ENCODE measurements at regions not wholly inside any gene's neighbourhood (a gene's known extent, or its start where the extent isn't known, plus 50 kb on each side); places are given as distances from the start of the nearest gene placed in this dataset.
"Not testable (repeated sequence)": the region's sequence is repeated elsewhere in the genome, so short reads cannot be mapped to it uniquely, and the experiment has no call there.

DNA sequence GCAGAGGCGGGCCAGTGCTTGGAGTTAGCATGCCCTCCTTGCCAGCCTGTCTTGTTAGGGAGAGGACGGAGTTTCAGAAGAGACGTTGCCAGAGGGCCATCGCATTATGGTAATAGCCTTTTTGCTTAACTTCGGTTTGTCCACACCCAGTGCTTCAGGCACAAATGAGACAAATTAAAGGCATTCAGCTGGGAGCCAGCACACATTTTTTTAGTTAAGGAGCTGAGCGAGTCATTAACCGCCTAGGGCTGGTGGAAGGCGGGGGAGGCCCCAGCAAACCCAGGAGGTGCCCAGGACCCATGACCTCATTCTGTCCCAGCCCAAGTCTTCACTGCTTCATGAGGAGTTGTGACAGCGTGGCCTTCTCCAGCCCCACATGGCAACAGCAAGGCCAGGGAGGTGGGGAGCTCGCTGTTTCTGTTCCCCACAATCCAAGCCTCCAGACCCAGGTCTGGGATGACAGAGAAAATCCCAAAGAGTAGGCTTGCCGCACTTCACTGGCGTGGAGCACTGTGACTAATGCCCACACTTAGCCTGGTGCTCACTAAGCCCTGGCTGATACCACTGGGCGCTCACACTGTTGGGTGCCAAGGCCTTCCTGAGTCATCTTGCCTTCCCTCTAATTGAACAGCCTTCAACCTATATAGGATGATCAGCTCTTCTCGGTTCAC is 237.1 kb downstream of the ANKRD60 start:
- in situ Hi-C loops (cut with HindIII; ENCODE audit: low sequenced_read_pairs), result no loop called here

- in situ Hi-C loops (cut with HindIII; ENCODE audit: low sequenced_read_pairs), result no loop called here
Measured at GRCh38 chr20:57990396-57990987, 238.0 kb downstream of the ANKRD60 start.

DNA sequence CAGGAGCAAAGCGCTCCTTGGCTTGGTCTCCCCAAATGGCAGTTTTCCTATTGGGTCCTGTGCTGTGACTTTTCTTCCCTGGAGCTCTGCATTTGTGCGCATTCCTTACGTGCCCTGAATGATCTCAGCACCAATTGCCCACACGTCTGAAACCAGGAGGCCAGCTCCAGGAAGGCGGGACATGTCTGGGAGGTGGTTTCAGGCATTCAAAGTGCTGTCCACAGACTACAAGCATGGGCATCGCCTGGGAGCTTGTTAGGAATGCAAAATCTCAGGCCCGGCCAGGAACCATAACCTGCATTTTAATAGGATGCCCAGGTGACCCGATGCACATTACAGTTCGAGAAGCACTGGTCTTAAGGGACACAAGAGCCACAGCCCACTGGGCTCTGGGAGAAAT is 239.6 kb downstream of the ANKRD60 start:
- in situ Hi-C loops (cut with HindIII; ENCODE audit: low sequenced_read_pairs), result no loop called here

DNA sequence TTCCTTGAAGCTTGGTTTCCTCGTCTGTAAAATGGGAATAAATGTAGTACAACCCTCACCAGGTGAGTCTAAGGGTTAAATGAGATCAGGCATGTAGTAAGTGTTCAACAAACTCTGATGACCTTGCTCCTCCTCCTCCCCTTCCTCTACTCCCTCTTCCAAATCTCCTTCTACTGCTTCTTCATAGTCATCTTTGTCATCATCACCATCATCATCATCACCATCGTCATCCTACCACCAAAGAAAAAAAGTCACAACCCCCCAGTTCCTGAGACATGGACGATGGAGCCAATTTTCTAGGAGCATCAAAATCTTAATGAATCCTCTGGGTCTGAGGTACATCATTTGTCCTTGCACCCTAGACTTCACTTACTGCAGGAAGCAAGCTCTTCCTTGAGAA is 240.0 kb downstream of the ANKRD60 start:
- in situ Hi-C loops (cut with HindIII; ENCODE audit: low sequenced_read_pairs), result no loop called here

GRCh38 chr20:57987659-57988058 is 240.8 kb downstream of the ANKRD60 start:
- in situ Hi-C loops (cut with HindIII; ENCODE audit: low sequenced_read_pairs), result no loop called here

- in situ Hi-C loops (cut with HindIII; ENCODE audit: low sequenced_read_pairs), result no loop called here
Measured at GRCh38 chr20:57986666-57987065, 241.8 kb downstream of the ANKRD60 start.

- in situ Hi-C loops (cut with HindIII; ENCODE audit: low sequenced_read_pairs), result no loop called here
Measured at GRCh38 chr20:57985278-57985677, 243.2 kb downstream of the ANKRD60 start.

DNA sequence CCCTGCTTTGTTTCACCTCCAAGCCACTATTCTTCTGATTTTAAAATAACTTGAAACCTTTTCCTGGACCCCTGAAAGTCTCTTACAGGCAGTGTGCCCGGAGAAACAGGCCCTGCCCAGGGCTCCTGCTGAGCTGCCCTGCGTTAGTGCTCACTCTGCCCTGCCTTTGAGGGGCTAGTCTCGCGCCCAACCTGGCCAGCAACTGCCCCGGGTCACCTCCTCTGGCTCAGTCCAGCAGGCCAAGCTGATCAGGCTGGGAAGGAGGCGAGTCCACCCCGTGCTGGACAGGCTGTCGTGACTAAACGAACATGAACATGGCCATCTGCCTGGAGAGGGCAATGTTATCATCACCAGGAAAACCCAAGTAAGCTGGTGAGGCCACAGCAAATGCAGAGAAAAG is 245.4 kb downstream of the ANKRD60 start:
- in situ Hi-C loops (cut with HindIII; ENCODE audit: low sequenced_read_pairs), result no loop called here

DNA sequence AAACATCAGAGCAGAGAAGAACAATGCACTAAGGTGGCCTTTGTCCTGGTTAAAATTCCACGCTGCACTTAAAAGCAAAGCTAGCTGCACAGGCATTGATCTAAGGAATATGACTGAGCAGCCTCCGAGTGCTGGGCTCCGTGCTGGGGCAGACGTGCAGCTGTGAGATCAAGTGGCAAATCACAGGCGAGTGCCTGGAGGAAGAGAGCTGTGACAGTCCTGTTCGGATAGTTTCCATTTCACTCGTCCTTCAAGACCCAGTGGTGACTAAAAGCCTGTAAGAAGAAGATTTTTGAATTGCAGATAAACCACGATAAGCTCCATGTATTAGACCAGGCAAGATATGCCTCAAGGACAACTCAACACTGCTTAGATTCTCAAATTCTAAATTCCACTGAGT is 247.9 kb downstream of the ANKRD60 start:
- in situ Hi-C loops (cut with HindIII; ENCODE audit: low sequenced_read_pairs), result no loop called here

- in situ Hi-C loops (cut with HindIII; ENCODE audit: low sequenced_read_pairs), result no loop called here
Measured at GRCh38 chr20:57977569-57977968, 250.9 kb downstream of the ANKRD60 start.

GRCh38 chr20:57977141-57977540 is 251.3 kb downstream of the ANKRD60 start:
- in situ Hi-C loops (cut with HindIII; ENCODE audit: low sequenced_read_pairs), result no loop called here

DNA sequence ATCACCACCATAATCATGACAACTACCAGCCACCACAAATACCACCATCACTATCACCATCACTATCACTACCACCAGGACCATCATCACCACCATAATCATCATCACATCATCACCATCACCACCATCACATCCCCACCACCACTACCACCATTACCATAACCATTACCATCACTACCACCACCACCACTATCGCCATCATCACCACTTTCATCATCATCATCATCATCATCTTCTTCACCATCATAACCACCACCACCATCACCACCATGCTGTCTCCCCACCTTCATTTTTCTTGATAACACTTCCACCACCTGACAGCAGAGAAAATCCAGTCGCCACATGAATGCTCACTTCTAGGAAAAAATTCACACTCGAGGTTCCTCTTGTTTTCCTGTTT is 253.6 kb downstream of the ANKRD60 start:
- in situ Hi-C loops (cut with HindIII; ENCODE audit: low sequenced_read_pairs), result no loop called here

DNA sequence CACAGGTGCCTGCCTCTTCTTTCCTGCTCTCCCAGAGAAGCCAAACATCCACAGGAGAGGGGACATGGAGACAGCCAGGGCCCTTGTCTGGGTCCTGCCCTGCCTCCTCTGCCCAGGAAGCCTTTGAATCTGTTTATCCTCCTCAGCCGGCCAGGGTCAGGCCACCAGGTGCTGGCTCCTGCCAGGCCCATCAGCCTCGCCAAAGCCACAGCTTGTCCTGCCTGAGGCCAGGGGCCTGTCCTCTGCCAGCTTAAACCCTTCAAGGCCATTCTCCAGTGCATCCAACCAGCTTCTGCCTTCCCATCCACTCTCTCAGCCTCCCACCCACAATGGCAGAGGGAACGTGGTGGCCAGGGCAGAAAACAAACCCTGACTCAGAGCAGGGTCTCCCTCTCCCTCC is 254.6 kb downstream of the ANKRD60 start:
- in situ Hi-C loops (cut with HindIII; ENCODE audit: low sequenced_read_pairs), result no loop called here

DNA sequence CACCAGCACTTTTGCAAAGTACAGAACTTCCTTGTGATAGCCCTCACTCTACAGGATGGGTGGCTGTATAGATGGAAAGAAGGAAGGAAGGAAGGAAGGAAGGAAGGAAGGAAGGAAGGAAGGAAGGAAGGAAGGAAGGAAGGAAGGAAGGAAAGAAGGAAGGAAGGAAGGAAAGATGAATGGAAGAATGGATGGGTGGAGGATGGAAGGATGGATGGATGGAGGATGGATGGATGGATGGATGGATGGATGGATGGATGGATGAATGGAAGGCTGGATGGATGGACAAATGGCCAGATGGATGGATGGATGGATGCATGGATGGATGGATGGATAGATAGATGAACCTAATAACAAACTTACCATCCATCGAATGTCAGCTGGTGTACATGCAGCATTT is 256.9 kb downstream of the ANKRD60 start:
- in situ Hi-C loops (cut with HindIII; ENCODE audit: low sequenced_read_pairs), result not testable (repeated sequence)

DNA sequence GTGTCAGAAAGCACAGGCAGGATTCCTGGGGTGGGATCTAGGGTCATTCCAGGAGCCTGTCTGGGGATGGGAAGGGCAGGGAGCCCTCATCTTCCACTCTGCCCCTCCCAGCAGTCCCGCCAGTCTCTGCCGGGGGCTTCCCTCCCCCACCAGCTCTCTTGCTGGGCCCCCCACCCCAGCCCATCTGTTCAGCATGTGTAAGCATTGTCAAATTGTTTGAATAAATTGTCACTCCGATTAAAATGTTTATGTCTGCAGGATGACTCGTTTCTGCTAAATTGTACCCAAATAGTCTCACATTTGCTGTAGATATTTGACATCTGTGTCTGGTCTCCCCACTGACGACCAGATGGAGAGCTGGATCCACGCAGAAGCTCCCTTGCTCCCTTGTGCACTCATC is 257.6 kb downstream of the ANKRD60 start:
- in situ Hi-C loops (cut with HindIII; ENCODE audit: low sequenced_read_pairs), result no loop called here

GRCh38 chr20:57970116-57970515 is 258.3 kb downstream of the ANKRD60 start:
- in situ Hi-C loops (cut with HindIII; ENCODE audit: low sequenced_read_pairs), result no loop called here

GRCh38 chr20:57968120-57968519 is 258.3 kb upstream of the PMEPA1 start:
- in situ Hi-C loops (cut with HindIII; ENCODE audit: low sequenced_read_pairs), result no loop called here

DNA sequence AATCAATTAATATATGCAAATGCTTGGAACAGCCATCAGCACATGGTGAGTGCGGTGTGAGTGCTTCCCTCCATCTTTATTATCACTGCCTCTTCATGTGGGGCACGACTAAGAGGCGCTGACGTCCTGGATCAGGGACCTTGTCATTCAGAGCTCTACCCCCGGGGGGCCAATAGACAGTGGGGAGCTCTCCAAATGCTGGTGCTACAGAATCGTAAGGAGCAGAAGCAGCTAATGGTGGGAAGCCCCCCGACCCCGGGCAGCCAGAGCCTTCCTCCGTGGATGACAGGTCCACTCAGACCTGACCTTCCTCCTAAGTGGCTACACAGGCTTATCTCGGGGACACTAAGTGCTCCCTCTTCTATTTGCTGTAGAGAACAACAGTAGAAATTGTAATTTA is 257.5 kb upstream of the PMEPA1 start:
- in situ Hi-C loops (cut with HindIII; ENCODE audit: low sequenced_read_pairs), result no loop called here

DNA sequence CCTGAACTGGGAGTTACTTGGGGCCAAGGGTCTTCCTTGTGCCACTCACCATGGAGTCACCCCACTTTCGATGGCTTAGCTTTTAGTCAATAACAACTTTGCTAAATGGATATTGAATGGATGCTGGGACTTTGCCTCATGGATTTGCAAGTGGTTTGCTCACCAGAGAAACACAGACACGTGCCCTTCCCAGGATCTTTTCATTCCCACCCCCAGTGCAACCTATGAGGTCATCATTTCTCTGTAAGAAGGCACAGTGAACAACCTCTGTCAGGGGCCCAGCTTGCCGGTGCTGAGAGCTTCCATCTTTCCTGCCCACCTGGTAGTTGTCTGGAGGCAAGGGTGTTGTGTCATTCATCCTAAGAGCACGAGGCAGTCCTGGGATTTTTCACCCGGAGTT is 256.8 kb upstream of the PMEPA1 start:
- in situ Hi-C loops (cut with HindIII; ENCODE audit: low sequenced_read_pairs), result no loop called here

DNA sequence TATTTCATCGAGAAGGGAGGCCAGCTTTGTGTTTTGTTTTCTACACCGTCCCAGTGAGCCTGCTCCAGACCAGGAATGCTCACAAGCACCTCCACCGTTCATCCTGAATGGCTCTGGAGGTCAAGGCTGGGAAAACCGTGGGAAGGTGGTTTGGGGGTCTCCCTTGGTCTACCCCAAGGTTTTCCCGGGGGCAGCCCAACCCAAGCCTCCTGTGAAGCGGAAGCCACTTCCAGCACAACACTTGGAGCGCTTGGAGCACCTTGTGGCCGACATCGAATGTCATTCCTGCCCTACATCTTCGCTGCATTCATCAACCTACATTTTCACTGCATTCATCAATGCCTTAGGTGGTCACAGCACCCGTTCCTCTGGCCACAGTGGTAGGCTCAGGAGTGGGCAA is 255.6 kb upstream of the PMEPA1 start:
- in situ Hi-C loops (cut with HindIII; ENCODE audit: low sequenced_read_pairs), result no loop called here

DNA sequence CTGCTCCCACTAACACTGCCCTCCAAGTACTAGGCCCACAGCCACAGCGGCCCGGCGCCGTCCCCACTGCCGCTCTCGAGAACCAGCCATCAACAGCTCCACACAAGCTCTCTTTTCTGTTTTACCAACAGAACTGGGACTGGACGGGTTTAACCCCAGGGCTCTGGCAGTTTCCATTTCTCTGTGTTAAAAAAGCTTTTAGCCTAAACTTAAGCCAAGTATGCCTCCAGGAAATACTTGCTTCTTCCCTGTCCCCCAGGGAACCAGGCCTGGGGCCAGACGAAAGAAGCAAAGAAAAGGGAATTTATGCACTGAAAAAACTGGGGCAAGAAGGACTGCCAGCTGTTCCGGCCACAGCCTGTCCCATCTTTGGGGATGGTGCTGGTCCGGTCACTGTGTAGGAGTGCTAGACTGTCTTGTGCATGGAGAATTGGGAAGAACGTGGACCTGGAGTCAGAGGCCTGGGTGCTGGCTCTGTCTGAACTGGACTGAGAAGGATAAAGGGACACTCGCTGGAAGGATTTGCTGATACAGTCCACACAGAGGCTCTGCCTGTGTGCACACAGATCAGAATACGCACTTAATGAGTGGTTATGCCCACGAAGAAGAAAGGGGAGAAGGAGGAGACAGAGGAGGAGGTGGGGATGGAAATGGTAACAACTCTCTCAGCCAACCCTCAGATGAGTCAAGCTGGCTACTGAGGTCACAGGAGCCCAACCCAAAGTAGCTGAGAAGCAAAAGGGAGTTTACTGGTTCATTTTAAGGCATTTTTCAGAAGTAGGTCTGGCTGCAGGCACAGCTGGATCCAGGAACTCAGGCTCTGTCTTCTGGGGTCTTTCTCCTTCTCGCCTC is 254.4 kb upstream of the PMEPA1 start:
- in situ Hi-C loops (cut with HindIII; ENCODE audit: low sequenced_read_pairs), result no loop called here
